GM19463 (cell line): ENCODE measurements at regions not wholly inside any gene's neighbourhood (a gene's known extent, or its start where the extent isn't known, plus 50 kb on each side); places are given as distances from the start of the nearest gene placed in this dataset.

Experiments used
- ATAC-seq: cut with Tn5 transposase; IDR thresholded peaks from one replicate; pipeline ENCODE4 v1.9.1; 2021; ENCODE audit warnings: mild to moderate bottlenecking, moderate library complexity; ENCODE audit not compliant: unreplicated experiment

DNA sequence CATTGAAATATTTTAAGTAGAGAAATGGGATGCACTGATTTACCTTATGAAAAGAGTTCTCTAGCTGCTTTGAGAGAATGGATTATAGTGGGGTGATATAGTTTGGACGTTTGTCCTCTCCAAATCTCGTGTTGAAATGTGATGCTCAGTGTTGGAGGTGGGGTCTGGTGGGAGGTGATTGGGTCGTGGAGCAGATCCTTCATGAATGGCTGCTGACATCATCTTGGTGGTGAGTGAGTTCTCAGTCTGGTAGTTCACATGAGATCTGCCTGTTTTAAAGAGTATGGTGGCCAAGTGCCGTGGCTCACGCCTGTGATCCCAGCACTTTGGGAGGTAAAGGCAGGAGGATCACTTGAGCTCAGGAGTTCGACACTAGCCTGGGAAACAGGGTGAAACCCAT lies 58.7 kb upstream of the SH3RF3 start:
- ATAC-seq, result no peak

DNA sequence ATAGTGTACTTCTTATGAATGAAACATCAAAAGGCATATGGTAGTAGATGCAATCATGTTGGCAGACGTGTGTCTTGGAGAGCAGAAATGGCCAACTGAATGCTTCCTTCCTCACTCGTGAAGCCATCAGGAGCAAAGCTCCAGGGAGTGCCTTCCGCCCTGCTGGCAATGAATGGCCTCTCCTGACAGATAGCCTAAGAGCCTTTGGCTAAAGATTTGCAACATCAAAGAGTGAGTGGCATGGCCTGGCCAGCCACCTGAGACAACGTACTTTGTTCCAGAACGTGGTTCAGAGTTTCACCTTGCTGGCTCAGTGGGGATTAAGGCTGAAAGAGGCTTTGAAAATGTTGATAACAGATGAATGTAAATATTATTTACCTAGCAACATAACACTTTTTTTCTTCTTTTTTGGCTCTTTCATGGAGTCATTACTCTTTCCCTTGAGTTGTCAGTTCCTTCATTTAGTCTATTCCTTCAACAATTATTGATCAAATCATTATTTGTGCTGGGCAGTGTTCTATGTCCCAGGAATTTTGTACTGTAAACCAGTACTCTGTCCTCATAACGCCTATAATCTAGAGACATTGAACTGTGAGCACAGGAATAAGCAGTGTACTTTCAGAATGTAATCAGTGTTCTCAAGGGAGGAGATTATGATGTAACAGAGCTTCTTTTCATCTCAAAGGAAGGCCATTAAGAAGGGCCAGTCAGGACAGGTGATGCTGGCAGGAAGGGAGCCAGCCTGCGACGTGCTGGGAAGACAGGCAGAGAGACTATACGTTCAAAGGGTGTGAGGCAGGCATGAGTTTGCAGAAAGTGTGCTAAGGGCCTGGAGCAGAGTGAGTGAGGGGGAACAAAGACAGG lies 59.4 kb upstream of the SH3RF3 start:
- no peak for ATAC-seq

DNA sequence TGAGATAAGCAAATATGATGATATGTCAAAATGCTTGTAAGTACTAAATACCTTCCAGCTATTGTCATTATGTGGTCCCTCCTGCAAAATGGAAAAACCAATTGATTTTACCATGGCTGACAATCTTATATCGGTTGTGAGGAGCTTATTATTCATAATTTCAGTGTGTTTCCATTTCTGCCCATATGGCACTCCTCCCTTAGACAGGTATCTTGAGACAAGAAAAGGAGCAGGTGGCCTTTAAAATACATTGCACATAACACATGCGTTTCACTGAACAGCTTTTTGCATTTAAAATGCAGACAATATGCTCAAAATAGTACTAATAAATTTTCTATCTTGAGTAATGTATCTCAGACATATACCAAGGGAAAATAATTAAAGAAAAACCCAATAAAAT lies 60.2 kb upstream of the SH3RF3 start:
- ATAC-seq, result no peak

DNA sequence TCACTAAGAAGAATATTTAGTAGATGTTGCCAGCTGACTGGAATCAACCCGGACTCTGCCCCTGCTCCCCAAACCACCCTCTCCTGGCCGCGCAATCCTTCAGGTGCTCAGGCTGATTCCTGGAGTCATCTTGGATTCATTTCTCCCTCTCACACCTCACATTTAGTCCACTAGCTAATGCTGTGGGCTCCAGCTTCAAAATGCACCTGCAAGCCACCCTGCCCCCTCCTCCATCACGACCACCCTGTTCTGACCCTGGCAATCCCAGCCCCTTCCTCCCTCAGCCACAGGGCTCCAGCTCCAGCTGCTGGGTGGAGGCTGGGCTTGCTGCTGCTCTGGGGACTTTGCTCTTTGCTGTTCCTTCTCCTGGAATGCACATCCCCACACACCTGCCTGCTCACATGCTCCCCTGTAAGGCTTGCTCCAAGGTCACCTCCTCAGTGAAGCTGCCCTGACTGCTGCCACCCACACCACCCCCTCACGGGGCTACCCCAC lies 61.3 kb upstream of the SH3RF3 start:
- ATAC-seq, result no peak

- no peak for ATAC-seq
Observed at GRCh38 chr2:109066917-109067597, 61.9 kb upstream of the SH3RF3 start.

DNA sequence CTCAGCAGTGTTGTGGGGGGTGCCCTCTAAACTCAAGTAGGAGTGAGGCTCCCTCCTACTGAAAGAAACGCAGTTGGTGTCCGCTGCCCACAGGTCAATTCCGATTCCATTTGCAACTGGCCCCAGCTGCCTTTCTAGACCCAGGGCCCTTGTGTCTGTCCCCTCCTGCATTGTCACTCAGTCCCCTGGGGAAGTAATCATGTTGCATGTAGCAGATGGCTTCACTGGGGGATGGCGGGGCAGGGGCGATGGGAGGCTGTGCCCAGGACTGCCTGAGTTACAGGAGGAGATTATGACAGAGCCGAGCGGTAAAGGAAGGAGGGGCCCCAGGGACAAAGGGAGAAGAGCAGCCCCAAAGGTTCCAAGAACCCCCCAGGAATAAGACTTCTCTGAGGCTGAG lies 62.5 kb upstream of the SH3RF3 start:
- no peak for ATAC-seq

DNA sequence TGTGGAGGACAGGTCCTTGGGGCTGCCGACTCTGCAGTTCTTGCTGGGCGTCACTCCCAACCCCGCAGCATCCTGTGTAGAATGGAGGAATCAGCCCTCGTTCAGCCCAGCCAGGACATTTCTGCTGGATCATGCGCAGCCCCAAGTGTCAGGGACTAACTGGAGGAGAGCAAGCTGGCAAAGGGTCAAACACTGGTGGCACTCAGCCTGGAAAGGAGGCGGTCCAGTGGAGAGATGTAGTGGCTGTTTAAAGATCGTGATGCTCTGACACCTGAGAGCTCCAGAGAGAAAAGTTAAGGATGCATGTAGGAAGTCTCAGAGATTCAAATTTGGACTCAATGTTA lies 63.6 kb upstream of the SH3RF3 start:
- ATAC-seq, result no peak

GRCh38 chr2:109064660-109065390 lies 64.2 kb upstream of the SH3RF3 start:
- no peak for ATAC-seq

DNA sequence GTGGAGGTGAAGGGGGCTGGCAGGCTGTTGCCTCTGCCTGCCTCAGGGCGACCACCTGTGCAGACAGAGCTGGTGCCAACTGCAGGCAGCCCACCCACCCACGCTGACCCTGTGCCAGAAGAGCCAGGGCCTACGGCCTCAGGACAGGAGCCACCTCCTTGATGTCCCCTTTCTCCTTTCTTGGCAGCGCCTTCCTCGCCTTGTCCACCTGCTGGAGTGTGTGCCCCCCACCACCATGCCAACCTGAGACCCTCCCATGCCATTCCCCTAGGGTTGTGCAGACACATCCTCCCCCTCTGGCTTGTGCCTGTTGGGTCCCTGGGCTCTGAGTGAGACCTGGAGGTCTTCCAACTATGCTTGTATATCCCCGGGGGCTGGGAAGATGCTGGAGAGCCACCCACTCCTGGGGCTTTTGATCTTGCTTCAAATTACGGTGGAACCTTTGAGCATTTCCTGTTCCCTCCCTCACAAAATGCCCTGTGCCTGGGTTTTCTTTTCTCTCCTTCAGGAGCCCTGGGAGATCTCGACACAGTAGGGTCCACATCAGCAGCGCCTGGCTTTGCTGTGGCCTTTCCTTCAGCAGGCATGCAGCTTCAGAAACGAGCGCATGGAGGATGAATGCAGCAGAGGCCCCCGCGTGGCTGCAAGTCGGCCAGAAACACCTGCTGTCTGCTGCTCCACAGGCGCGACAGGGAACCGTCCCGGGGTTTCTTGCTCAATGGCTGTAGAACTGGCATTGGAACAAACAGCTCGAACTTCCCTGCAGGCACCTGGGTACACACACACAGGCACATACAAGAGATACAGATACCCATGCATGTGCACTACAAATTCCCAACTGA lies 65.9 kb upstream of the SH3RF3 start:
- ATAC-seq, result no peak

DNA sequence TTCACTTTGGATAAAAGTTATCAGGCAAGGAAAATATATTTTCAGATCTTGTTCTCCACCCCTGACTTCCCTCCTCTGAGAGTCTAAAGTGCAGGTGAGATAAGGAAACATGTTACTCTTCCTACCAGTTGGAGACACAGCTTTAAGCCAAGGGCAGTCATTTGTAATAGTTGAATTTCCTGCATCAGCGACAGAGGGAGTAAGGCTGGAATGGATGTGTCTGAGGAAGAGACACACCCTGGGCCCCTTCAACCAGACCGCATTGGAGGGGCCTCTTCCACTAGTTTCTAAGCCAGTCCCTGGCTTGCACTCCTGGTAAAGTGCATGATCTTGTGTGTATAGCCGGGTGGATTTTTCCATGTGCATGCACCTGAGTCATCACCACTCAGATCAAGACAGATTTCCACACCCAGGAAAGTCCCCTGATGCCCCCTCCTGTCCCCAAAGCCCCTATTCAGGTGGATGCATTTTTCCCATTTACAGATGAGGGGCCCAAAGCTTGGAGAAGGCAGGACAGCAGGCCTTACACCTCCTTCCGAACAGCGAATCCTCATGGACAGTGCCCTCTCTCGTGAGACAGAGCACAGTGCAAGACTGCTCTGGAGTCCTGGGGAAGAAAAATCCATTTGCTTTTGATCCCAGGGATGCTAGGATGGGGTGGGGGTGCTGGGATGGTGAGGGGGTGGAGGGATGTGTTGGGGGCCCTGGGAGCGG lies 66.7 kb upstream of the SH3RF3 start:
- ATAC-seq, result no peak

DNA sequence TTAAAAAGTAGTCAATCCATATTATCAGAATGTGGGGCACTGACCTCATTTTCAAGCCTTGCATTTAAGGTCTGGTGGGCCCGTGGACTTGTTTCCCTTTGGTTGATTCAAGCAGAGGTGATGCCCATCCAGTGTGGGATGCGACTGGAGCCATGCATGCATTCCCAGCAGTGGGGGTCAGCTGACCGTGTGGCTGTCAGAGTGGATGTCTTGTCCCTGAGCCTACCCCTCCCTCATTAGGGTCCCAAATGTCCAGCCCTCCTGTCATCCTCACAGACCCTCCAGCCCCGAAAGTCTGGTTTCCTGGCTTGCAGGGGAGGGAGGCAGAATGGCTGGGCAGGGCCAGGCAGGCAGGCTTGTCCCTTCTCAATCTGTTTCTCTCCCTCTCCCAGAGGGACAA lies 67.3 kb upstream of the SH3RF3 start:
- ATAC-seq, result no peak

- no peak for ATAC-seq
Observed at GRCh38 chr2:109060496-109060895, 68.5 kb upstream of the SH3RF3 start.

DNA sequence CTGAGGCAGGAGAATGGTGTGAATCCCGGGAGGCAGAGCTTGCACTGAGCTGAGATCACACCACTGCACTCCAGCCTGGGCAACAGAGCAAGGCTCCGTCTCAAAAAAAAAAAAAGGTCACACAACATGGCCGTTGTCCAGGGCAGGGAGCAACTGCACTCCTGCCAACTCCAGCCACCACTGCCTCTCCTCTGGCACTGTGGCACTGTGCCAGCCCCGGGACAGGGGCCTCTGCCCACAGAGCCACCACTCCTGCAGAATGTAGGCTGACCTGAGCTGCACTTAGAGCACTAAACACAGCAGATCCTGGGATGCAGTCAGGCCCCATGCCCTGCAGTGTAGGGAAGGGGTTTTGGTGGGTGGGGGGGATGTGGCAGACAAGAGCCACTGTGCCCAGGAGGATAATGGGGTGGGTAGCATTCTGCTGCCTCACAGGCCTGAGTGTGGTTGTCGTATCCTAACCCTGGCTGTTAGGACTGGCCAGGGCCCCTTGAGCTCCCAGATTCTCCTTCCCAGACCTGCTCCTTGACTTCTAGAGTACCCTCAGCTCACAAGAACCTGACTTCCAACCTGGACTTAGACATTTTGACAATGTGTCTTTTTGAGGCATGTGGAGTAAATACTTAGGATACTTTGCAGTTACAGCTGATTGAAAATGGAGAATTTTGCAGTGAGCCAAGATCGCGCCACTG lies 69.4 kb upstream of the SH3RF3 start:
- no peak for ATAC-seq

GRCh38 chr2:109058802-109059201 lies 69.8 kb upstream of the EDAR start:
- ATAC-seq, result no peak

DNA sequence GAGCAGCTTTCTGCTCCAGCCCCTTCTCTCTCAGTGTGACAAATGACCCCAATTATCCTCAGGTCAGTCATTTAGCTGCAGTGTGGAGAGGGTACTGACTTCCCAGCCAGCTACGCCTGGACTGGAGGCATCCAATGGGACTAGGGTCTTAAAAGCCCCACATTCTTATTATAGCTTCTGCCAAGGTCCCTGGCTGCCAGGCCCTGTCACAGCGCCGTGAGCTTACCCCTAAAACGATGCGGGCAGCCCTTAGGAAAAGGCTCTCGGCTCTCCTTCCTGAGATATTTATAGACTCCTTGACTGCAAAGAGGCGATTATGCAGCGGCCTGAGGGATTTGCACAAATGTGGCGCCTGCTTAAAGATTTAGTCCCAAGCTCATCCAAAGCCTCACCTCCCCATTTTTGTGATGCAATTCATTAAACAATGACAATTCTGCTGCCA lies 69.2 kb upstream of the EDAR start:
- ATAC-seq, result no peak

DNA sequence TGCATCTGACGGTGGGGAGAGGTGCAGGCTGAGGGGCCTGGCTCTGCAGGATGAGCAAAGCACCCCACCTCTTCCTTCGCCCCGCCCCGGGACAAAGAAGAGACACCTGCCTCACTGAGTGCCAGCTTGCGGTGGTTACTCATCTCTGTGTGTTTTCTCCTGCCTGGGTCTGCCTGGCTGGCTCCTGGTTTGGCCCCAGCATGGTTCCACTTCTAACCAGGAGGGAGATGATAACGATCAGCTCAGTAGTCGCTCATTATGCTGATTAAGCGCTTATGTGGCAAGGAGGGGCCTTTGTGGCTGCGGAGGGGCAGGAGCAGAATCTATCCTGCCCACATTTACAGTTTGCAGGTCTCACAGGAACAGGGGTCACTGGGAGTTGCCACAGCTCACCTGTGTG lies 68.7 kb upstream of the EDAR start:
- ATAC-seq, result no peak

DNA sequence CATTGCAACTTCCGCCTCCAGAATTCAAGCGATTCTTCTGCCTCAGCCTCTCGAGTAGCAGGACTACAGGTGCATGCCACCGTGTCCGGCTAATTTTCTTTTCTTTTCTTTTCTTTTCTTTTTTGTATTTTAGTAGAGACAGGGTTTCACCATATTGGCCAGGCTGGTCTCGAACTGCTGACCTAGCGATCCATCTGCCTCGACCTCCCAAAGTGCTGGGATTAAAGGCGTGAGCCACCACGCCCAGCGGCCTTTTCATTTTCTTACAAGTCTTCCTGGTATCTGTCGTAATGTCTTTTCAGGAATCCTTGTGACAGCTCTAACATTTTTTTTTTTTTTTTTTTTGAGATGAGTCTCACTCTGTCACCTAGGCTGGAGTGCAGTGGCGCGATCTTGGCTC lies 66.4 kb upstream of the EDAR start:
- ATAC-seq, result no peak

GRCh38 chr2:109054865-109055264 lies 65.8 kb upstream of the EDAR start:
- ATAC-seq, result no peak

- ATAC-seq, result no peak
Observed at GRCh38 chr2:109053716-109054115, 64.7 kb upstream of the EDAR start.

DNA sequence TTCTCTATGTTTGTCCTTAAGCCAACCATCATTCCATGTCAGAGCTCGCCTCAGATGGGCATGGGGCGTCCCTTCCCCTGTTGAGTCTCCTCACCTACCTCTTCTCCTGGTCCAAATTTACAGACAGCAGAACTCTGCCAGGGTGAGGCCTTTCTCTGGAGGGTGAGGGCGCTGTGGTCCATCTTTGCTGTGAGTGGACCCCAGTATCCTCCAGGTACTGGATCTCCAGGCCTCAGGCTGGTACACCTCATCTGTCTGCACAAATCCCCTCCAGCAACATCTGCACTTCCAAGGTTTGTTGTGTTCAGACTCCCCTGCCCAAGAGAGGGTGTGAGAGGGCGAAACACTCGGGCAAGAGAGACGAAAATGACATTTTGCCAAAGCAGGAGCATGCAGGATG lies 63.9 kb upstream of the EDAR start:
- no peak for ATAC-seq
